Kidney tubule cell (primary cell): ENCODE measurements at regions not wholly inside any gene's neighbourhood (a gene's known extent, or its start where the extent isn't known, plus 50 kb on each side); places are given as distances from the start of the nearest gene placed in this dataset.

Experiments
- DNase-seq: peaks from one replicate; pipeline ENCODE4 v3.0.0-alpha.2; 2018; ENCODE audit warnings: low spot score

DNA sequence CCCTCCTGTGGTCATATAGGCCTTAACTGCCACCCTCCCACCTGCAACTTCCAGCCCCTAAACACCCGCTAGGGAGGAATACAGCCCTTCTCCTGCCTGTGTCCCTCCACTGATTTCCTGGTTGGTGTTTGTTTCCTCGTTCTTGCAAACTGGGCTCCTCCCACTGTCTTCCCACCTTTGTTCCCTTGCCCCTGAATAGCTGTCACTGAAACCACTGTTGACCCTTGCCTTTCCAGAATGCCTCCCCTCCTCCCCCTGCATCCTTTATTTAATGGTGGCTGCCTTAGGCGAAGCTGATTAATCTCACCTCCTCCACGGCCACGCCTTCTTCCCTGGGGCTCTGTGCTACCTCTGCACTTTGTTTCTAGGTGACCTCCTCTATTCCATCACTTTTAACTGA lies 626.7 kb downstream of the BNC2 start:
- DNase-seq = peak; percentile 67

GRCh38 chr9:16245756-16246440 lies 624.6 kb downstream of the BNC2 start:
- peak; percentile 56 for DNase-seq

GRCh38 chr9:16246785-16247184 lies 623.7 kb downstream of the BNC2 start:
- peak; percentile 81 for DNase-seq

DNA sequence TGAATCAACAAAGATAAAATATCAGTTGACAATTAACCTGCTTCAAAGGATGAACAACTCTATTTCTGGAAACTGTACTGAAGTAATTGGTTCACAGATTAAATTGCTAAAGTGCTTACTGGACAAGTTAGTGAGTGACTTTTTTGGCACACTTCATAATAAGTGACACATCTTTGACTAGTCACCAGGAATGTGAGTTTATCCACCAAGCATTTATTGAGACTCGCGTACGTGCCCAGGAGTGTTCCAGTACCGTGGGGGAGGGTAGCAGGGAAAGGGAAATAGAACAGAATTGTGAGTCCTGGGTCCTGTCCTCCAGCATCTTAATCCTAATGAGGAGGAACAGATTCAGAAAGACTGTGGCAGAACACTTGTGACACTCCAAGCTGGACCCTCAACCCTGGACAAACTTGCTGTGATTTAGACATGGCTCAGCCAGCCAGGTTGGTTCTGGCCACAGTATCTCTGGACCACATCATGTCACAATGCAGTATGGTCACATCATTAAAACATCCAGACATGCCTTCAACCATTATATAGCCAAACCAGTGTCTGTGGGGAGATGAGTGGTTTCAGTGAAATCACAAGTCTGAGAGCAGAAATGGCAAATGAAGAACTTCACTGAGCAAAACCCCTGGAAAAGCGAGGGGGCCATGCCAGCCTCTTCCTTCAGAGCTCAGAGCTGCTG lies 623.1 kb downstream of the BNC2 start:
- DNase-seq = peak; percentile 98

- DNase-seq = no peak
These were observed 621.6 kb downstream of the BNC2 start for GRCh38 chr9:16248822-16249221.

DNA sequence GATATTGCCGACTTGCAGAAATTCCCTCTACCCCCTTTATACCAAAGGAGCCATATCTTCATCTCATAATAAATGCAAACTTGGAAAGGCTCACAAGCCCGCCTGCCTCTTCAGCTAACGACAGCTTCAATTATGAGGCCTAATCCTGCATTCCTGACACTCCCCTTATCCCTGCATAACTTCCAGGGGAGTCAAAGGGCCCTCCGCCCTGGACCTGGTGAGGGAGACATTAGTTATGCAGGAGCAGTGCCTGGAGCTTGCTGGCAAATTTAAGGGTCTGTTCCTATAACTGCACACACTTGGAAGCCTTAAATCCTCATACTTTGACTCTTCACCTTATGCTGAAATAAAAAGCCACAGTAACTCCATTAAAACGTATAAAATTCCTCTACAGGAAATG lies 617.9 kb downstream of the BNC2 start:
- DNase-seq = no peak

DNA sequence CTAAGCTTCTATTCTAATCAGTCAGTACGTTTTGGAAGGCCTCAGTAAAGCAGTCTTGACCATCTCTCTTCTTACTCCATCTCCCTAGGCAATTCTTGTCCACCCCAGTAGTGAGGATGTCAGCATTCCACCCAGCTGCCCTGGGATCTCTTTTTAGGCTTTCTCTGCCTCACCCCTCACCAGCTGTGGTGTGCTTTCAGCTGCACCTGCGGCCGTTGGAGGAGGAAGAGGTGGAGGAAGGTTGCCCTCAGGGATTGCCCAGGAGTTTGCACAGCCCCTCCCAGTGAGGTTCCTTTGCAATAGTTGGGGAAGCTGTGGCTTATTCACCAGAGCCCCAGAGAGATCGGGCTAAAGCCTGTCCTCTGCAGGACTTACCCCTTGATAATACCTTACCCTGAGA lies 615.8 kb downstream of the BNC2 start:
- DNase-seq = no peak

DNA sequence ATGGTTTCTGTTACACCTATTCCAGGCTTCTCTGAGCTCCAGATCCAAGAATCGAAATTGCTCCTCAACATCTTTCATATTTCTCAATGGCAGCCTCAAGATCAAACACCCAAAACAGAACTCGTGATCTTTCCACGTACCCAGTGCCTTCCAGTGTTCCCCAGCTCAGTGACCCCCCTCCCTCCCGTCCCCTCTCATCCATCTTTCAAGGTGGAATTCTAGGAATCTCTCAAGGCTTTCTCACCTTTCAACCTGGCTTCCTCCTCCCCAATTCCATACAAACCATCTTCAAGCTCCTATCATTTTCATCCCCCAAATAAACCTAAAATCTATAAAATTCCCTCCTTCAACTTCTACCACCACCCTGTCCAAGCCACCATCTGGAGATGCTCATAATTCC lies 615.3 kb downstream of the BNC2 start:
- no peak for DNase-seq

- DNase-seq = no peak
These were observed 612.9 kb downstream of the BNC2 start for GRCh38 chr9:16257604-16258003.

DNA sequence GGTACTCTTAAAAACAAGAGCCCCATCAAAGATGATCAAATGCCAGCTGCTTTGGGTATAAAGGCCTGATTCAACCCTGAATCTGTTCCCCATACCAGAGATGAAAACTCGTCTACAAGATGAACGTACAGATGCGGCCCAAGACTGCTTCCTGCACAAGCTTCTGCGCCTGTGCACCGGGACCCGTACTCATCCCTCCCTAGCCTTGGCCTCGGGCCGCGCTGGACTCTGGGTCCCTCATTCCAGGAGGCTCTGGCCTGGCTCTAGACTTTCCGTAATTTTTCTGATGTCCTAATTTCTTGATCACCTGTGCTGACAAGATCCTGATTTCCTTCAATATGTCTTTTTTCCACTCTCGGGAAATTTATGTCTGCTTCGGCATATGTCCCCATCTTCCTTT lies 612.3 kb downstream of the BNC2 start:
- DNase-seq = no peak

- DNase-seq = no peak
These were observed 611.8 kb downstream of the BNC2 start for GRCh38 chr9:16258708-16259107.

GRCh38 chr9:16262477-16263261 lies 607.8 kb downstream of the BNC2 start:
- peak; percentile 26 for DNase-seq

GRCh38 chr9:16265688-16266087 lies 604.8 kb downstream of the BNC2 start:
- no peak for DNase-seq

DNA sequence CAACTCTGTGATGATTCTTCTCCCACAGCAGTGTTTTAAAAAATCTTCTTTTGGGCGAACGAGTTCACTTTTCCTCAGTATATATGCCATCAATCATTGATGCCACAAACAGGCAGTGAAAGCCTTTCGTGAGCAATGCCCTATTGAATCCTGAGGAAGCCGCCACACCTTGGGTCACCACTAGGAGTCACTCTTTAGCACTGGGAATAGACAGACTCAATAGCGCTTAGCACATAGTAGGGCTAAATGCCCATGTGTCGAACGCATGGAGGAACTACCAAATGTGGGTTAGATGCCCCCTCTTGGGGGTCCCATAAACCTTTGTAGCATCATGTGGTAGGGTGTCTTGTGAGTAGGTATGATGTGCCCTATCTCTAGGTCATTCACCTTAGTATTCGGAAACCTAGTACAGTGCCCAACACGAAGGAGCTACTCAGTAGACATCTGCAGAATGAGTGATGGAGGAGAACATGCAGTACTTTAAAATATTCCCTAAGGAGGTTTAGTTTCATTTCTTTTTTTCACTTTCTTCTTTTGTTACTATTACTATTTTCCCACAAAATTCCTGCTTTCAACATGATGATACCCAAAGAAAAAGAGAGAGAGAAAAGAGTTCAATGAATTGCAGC lies 603.7 kb downstream of the BNC2 start:
- no peak for DNase-seq

DNA sequence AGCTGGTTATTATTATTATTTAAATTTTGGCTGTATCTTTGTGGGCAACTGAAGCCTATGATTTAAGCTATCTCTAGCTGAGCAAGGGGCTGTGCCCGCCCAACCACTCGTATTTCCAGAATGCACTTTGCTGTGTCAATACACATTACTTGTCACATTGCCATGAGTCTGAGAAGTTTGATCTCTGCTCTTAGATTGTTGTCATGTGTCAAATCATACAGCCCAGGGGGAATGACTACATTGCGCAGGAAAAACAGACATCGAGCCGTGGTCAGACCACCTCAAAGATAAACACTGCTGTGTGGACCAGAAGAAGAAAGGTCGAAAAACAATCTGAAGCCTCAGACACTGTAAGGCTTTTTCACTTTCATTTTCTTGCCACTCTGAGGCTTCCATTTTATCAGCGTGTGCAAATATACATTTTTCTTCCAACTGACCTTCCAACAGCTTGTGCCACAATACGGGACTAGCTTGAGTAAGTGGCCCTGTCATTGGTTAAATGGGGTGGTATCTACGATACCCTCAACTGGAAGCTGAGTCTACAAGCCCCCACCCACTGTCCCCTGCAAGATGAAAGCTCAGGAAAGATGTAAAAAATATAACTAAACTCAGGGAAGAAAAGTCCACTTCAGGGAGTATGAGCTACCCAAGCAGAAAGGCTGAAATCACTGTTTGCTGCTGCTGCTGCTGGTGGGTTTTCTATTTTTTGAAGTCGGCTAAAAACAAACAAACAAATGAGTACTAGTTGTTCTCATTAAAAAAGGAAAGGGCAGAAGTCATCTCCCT lies 603.0 kb downstream of the BNC2 start:
- DNase-seq = peak; percentile 17

GRCh38 chr9:16268067-16268881 lies 602.2 kb downstream of the BNC2 start:
- DNase-seq = no peak

DNA sequence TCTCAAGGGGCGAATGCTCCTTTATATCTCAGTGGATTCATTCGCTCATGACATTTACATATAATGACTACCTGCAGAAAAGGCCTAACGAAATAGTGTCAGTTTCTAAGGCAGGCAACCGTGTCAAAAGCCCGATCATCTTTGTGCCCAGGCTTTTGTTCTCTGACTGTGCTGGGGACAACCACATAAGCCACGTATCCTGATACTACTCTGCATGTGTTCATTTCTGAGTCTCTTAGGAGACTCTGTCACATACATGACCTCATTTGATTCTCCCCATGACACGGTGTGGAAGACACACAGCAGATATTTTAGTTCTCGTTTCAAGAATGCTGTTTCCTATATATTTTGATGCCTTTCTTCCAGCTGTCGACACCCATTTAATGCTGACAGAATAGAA lies 598.5 kb downstream of the BNC2 start:
- DNase-seq = no peak

- DNase-seq = no peak
These were observed 597.7 kb downstream of the BNC2 start for GRCh38 chr9:16272776-16273175.

DNA sequence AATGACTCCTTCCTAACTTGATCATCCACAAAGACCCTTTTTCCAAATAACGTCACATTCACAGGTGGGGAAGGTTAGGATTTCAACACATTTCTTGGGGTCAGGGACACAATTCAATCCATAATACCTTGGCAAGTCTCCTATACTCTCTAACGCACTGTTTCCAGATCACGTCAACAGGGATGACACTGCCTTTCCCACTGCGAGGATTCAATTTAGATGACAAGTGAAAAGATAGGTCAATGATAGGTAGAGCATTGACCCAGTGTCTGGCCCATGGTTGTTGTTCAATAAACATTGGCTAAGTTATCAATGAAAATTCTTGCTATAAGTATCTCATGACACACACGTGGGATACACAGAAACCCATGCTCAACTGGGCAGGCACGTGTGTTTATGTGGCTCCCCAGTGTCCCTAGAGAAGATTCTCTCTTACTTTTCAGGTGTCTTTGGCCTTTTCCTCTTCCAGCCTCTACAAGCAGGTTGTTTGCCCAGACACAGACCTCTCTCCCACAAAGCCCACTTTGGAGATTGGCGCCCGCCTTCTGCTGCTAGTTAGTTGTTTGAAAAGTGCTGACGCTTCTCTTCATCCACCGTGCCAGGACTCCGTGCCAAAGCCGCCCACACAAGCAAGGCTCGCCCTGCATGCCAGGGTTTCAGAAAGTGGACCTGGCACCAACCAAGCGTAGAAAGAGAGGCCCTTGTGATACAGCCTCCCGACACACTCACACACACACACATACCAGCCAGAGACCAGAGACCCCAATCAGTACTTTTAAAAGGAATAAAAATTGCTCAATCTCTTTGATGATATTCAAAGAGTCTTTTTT lies 594.5 kb downstream of the BNC2 start:
- DNase-seq = peak; percentile 66

DNA sequence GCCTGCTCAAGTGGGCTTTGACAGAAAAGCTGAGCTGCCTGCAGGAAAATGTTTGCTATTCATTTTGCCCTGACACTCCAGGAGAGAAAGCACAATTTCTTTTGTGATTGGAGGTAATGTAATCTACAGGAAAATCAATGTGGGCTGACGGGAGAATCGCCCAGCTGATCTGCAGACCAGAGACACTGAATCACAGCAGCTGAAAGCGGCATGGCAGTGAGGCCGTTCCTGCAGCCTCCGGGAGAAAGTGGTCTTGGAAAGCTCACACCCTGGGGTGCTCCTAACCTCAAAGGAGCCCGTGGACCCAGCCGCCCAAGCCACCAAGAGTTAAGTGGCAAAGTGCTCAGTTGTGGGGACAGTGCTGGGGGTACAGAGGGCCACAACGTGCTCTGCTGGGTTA lies 593.6 kb downstream of the BNC2 start:
- no peak for DNase-seq
